Thymus (tissue), 11 donors: ENCODE measurements at regions not wholly inside any gene's neighbourhood (a gene's known extent, or its start where the extent isn't known, plus 50 kb on each side); places are given as distances from the start of the nearest gene placed in this dataset.
"Not testable (repeated sequence)": the region's sequence is repeated elsewhere in the genome, so short reads cannot be mapped to it uniquely, and the experiment has no call there.

Source experiments
- DNase-seq, 9 donors: peaks; one replicate each; pipeline ENCODE4 v3.0.0-alpha.2; 2013; ENCODE audit warnings: low spot score in 9 of 9, low read depth in 6 of 9, missing footprints in 1 of 9
- H3K27ac ChIP-seq, 2 donors: one replicate each; pipeline ENCODE4 v1.5.1; 2013; ENCODE audit warnings: control low read depth in 1 of 2, low read depth in 1 of 2, low read length in 1 of 2, mild to moderate bottlenecking in 1 of 2, moderate library complexity in 1 of 2
- H3K27me3 ChIP-seq, 2 donors: one replicate each; pipeline ENCODE4 v1.5.1; 2013; ENCODE audit warnings: low read length in 1 of 2; ENCODE audit not compliant: control insufficient read depth in 2 of 2, insufficient read depth in 1 of 2
- H3K36me3 ChIP-seq, 2 donors: one replicate each; pipeline ENCODE4 v1.5.1; 2013; ENCODE audit warnings: low read length in 1 of 2, mild to moderate bottlenecking in 1 of 2, moderate library complexity in 1 of 2; ENCODE audit not compliant: control insufficient read depth in 2 of 2, insufficient read depth in 2 of 2
- H3K4me1 ChIP-seq, 2 donors: one replicate each; pipeline ENCODE4 v1.5.1; 2013; ENCODE audit warnings: low read length in 2 of 2; ENCODE audit not compliant: control insufficient read depth in 2 of 2, insufficient read depth in 2 of 2
- H3K4me3 ChIP-seq, 2 donors: one replicate each; pipeline ENCODE4 v1.5.1; 2013; ENCODE audit warnings: low read length in 2 of 2, control low read depth in 1 of 2, mild to moderate bottlenecking in 1 of 2
- H3K9me3 ChIP-seq, 2 donors: one replicate each; pipeline ENCODE4 v1.5.1; 2013; ENCODE audit warnings: low read length in 1 of 2, mild to moderate bottlenecking in 1 of 2; ENCODE audit not compliant: control insufficient read depth in 2 of 2, insufficient read depth in 1 of 2
- WGBS: extraction: QIAGEN DNeasy Blood & Tissue Kit; methylation state at CpG from one replicate; pipeline ENCODE4 v1.1.7; 2013; 5-methylcytosine and 5-hydroxymethylcytosine counted together
- donor health status: healthy.

DNA sequence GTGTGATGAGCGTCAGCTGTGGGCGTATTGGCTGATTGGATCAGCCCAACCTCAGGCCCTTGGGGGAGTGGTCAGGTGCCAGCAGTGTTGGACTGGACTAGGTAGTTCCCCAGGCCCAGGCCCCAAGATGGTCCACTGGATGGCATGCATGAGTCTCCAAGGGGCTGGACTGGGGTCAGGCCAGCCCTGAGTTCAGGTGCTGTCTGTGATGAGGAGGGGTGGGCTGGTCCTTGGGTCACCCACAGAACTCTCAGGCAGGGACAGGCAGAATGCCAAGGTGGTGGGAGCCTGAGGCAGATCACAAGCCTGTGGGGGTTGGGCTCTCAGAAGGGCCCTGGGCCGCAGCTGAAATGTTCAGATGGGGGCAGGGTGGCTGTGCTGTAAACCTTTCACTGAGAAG lies 59.5 kb upstream of the THUMPD2 start:
- WGBS: 95% methylated on average over 3 of the region's 3 CpGs
- Histone ChIP-seq H3K4me1 (peaks cover 2 to 19% of the 10 kb centered on the region in 2 donors), H3K27ac (no peak overlapping the region), H3K36me3 (no peaks in the 10 kb centered on the region), H3K4me3 (no peak overlapping the region), H3K27me3 (no peaks in the 10 kb centered on the region), H3K9me3 (peaks cover 0 to 9% of the 10 kb centered on the region in 2 donors)
- DNase-seq: no peak

- no peak overlapping the region for H3K4me3 ChIP-seq
- no peaks in the 10 kb centered on the region for H3K36me3 ChIP-seq
- no peak overlapping the region for H3K27ac ChIP-seq
- peak in 1 of 9 donors; percentile 34 for DNase-seq
- peaks cover 2 to 19% of the 10 kb centered on the region in 2 donors for H3K4me1 ChIP-seq
- WGBS: 88% methylated on average over 6 of the region's 6 CpGs
- H3K27me3 ChIP-seq: no peaks in the 10 kb centered on the region
- H3K9me3 ChIP-seq: peaks cover 0 to 9% of the 10 kb centered on the region in 2 donors
Measured at GRCh38 chr2:39837856-39838453, 58.9 kb upstream of the THUMPD2 start.

DNA sequence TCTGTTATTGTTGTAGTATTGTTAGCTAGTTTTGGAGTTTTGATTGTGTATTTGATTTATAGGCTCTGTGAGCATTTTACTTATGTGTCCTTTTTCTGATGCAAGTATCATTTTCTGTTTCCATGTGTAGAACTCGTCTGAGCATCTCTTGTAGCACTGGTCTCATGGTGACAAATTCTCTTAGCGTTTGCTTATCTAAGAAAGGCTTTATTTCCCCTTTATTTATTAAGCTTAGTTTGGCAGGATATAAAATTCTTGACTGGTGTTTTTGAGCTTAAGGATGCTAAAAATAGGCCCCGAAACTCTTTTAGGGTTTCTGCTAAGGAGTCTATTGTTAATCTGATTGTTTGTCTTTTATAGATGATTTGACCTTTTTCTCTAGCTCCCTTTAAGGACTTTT lies 57.6 kb upstream of the THUMPD2 start:
- no peaks in the 10 kb centered on the region for H3K36me3 ChIP-seq
- peaks cover 2 to 19% of the 10 kb centered on the region in 2 donors for H3K4me1 ChIP-seq
- WGBS: 97% methylated on average over 3 of the region's 3 CpGs
- no peaks in the 10 kb centered on the region for H3K27me3 ChIP-seq
- no peak overlapping the region for H3K27ac ChIP-seq
- H3K4me3 ChIP-seq: no peak overlapping the region
- DNase-seq: no peak
- peaks cover 0 to 9% of the 10 kb centered on the region in 2 donors for H3K9me3 ChIP-seq

DNA sequence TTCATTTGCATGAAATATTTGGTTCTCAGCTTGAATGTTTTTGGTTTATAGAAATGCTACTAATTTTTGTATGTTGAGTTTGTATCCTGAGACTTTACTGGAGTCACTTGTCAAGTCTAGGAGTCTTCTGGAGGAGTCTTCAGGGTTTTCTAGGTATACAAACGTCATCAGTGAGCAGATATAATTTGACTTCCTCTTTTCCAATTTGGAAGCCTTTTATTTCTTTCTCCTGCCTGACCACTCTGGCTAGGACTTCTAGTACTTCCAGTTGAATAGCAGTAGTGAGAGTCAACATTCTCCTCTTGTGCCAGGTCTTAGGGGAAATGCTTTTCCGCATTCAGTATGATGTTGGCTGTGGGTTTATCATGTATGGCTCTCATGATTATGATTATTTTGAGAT lies 55.4 kb upstream of the THUMPD2 start:
- Histone ChIP-seq H3K36me3 (no peaks in the 10 kb centered on the region), H3K4me1 (peaks cover 0 to 15% of the 10 kb centered on the region in 2 donors), H3K27me3 (no peaks in the 10 kb centered on the region), H3K9me3 (peaks cover 0 to 9% of the 10 kb centered on the region in 2 donors), H3K27ac (no peak overlapping the region), H3K4me3 (no peak overlapping the region)
- WGBS: 85% methylated on average over 2 of the region's 2 CpGs
- no peak for DNase-seq

DNA sequence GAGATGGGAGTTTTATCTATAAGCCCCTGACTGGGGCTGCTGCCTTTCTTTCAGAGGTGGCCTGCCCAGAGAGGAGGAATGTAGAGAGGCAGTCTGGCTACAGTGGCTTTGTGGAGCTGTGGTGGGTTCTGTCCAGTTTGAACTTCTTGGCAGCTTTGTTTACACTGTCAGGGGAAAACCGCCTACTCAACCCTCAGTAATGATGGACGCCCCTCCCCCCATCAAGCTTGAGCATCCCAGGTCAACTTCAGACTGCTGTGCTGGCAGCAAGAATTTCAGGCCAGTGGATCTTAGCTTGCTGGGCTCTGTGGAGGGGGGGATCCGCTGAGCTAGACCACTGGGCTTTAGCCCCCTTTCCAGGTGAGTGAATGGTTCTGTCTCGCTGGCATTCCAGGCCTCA lies 51.6 kb upstream of the THUMPD2 start:
- not testable (repeated sequence) for H3K36me3 ChIP-seq, H3K27me3 ChIP-seq, H3K9me3 ChIP-seq, H3K27ac ChIP-seq, DNase-seq, H3K4me1 ChIP-seq, H3K4me3 ChIP-seq
- 95% methylated on average over 4 of the region's 4 CpGs for WGBS
